Upper lobe of left lung (tissue), 4 donors: ENCODE measurements at regions not wholly inside any gene's neighbourhood (a gene's known extent, or its start where the extent isn't known, plus 50 kb on each side); places are given as distances from the start of the nearest gene placed in this dataset.

Experiments
- CTCF ChIP-seq, 6 experiments: fragments of 450-650 bp in 4 of 6; fragments of 200-600 bp in 2 of 6; sonication (generic) in 2 of 6; IDR thresholded peaks; one replicate each; pipeline ENCODE4 v1.5.1; 2016 to 2019; ENCODE audit warnings: antibody characterized with exemption in 6 of 6
- POLR2AphosphoS5 ChIP-seq, 2 donors: sonication (generic); formaldehyde crosslinking; IDR thresholded peaks; one replicate each; pipeline ENCODE4 v1.5.1; 2017; ENCODE audit warnings: antibody characterized with exemption in 2 of 2

GRCh38 chr13:78428646-78429045 is 174.7 kb downstream of the POU4F1 start:
- TF ChIP-seq POLR2AphosphoS5 (IDR thresholded peaks at IDR 0.05) (no peak), CTCF (IDR thresholded peaks at IDR 0.05) (no peak)
